HG02763 (cell line): ENCODE measurements at regions not wholly inside any gene's neighbourhood (a gene's known extent, or its start where the extent isn't known, plus 50 kb on each side); places are given as distances from the start of the nearest gene placed in this dataset.
"Not testable (repeated sequence)": the region's sequence is repeated elsewhere in the genome, so short reads cannot be mapped to it uniquely, and the experiment has no call there.

Source experiments
- ATAC-seq: cut with Tn5 transposase; IDR thresholded peaks from one replicate; pipeline ENCODE4 v1.9.1; 2021; ENCODE audit warnings: mild to moderate bottlenecking, moderate library complexity; ENCODE audit not compliant: unreplicated experiment

DNA sequence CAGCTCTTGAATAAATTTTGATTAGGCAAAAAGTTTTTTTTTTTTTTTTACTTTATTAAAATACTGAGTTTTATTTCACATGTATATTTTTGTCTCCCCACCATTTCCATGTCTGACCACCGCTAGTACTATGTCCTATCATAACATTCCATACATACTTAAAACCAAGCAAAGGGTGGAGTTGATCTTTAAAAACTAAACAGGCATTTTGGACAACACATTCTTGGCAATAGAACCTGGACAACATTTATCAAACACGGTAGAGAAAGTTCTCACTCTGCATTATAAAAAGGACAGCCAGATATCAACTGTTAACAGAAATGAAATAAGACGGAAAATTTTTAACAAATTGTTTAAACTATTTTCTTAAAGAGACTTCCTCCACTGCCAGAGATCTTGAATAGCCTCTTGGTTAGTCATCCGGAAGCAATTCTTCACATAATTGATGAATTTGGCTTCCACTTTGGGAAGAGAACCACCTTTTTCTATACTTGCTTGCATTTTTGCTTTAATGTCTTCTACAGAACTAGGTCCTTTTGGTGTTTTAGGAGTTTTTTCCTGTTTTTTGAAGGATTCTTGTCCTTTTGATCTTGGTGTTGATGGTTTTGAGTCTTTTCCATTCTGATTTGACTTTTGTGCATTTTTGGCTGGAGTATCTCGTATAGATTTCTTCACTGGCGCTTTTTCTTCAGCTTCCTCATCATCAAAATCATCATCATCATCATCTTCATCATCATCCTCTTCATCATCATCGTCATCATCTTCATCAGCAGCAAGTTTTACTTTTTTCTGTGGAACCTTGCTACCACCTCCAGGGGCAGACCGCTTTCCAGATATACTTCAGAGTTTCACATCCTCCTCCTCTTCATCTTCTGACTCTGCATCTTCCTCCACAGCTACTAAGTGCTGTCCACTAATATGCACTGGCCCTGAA lies 58.7 kb downstream of the POU5F2 start:
- ATAC-seq, result not testable (repeated sequence)

DNA sequence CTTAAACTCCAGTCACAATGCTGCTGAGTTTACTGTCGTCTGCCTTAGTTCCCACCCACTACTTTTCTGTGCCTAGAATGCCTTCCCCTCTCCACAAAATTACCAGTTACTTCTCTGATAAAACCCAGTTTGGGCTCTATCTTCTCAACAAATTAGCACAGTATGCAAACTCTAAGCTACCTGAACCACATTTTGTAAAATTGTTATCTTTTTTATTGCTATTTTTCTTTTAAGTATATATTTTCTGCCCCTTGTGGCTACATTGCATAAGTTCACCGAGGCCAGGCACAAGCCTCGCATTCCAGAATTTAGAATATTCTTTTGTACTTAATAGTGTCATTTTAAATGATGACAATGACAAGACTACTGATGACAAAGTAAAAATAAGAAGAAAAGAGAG lies 60.0 kb downstream of the POU5F2 start:
- no peak for ATAC-seq

DNA sequence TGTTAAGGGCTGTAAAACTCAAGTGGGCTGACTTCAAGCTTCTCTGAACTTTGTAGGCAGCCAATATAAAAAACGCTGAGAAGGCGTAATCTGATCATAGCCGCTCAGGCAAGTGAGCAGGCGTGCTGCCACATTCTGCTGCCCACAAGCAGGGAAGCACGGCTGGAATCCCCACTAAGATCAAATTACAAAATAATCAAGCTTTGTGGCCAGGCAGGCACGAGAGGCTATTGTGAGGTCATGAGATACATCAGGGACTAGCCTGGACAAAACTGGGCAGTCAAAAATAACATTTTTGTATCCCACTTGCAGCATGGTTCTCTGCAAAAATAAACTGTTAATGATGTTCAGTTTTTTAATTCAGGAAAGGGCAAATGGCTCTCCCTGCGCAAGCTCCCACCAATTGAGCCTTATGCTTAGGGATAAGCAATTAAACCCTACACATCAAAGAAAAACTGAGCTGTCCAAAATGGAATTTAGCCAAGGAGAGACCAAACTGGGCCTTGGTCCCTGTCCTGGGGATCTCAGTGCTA lies 64.0 kb downstream of the POU5F2 start:
- no peak for ATAC-seq

DNA sequence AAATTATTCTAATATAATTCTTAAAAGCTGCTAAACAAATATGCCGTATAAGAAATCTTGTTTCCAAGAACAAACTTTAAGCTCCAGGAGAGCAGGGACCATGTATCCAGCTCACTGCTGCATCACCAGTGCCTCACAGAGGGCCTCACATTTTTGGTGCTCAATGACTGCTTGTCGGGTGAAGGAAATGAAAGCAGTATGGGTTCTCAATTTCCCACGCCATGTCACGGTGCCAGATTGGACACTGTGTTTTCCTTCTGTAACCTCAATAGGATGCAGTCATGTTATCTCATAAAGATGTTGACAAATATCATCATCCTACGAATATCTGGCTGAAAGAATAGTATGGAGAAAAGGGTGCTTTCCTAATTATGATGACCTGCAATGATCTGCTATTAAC lies 64.7 kb downstream of the POU5F2 start:
- ATAC-seq, result no peak

DNA sequence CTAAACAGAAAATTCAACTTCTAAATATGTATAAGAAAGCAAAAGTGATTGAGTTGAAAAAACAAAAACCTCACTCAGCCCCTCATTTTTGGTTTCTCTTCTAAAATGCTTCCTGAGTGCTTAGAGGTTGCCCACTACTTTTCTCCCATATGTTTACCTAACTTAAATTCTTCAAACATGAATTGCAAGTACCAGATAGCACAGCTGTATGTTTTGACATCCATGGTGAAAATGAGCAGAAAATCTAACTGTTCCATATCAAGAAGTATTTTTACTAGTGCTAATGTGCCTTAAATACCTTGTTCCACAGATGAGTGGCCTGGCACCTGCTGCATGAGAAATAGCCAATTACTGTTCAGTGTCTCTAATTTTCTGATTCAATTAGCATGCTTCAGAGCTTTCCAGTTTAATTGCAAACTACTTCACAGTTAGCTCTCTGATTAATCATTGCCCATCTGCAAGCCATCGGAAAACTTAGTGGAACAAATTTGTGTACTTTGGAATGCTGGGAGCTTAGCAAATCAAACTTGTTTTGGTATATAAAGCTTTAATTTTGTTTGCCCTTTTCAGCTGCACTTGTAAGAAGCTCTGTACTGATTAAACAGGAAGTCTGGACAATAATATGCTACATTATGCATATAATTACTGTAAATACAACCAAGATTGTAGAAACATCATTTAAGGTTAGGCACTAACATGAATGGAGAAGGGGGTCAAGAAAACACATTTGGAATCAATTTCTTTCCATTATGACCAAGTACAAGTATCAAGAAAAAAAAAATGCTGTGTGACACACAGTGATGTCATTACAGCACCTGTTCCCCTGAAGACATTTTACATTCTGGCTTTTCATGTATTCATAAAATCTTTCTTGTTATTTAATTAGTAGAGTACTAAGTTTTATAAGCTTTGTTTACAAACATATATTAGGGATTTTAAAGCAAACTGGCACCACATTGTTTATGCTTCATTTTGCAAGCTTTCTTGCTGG lies 65.6 kb downstream of the POU5F2 start:
- peak; percentile 56 for ATAC-seq

DNA sequence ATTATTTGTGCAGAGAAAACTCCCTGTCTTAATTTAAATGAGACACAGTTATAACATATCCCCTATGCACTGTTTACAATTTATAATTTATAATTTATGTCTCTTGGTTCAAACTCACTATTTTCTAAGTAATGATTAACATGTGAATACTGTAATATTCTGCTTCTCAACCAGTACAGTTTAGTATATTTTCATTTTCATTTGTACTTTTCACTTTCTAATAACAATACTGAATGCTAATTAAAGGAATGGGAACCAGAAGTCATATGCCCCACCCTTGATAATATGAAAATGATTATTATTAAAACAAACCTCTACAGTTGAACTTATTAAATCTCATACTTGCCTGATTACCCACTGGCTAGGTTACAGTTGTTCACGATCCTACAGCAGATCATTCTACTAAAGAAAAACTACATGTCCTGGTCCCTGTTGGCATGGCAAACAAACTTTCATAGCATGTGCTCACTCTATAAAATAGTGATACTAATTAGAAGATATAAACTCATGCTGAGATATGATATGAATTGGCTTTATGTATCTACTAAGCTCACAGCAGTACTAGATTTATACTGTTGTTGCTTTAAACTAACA lies 66.4 kb downstream of the POU5F2 start:
- ATAC-seq, result peak; percentile 50

- no peak for ATAC-seq
These were observed 67.3 kb downstream of the POU5F2 start for GRCh38 chr5:93674138-93674537.

- ATAC-seq, result no peak
These were observed 68.0 kb downstream of the POU5F2 start for GRCh38 chr5:93673316-93673954.

DNA sequence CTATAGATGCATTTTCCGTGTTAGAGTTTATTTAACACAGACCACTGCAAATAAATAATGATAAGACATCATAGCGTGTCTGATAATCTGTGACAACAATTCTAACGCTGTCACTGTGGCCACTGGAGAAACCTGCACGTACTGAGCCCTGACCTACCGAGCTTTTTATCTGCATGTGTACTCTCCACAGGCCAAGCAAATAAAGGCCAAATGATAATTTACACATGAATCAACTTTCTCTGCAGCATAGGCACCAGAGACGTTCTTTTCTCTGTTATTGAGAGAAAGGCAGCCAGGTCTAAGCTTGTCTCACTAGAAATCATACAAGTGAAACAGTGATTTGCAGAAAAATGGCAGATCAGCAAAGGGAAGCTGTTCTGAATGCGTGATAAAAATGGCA lies 75.8 kb downstream of the POU5F2 start:
- no peak for ATAC-seq

- no peak for ATAC-seq
These were observed 77.7 kb downstream of the NR2F1 start for GRCh38 chr5:93660677-93661076.

DNA sequence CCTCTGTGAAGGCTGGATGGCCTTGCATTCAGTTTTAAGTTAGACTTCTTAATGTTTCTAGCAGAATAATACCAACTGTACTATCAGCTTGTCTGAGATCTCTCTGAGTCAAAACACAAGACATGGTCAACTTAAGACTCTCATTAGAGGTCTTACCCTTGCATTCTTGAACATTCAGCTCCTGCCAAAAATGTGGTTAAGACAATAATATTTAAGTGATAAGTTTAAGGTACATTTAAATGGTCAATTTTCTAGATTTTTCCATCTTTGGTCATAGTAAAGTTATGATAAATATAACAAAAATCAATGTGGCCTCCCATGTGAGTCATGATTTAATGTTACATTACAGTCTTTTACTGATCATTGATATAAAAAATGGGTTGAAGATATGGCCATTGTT lies 75.0 kb downstream of the NR2F1 start:
- ATAC-seq, result no peak

GRCh38 chr5:93654676-93655075 lies 71.7 kb downstream of the NR2F1 start:
- no peak for ATAC-seq

GRCh38 chr5:93653716-93654115 lies 70.7 kb downstream of the NR2F1 start:
- ATAC-seq, result no peak

GRCh38 chr5:93649234-93649900 lies 66.3 kb downstream of the NR2F1 start:
- no peak for ATAC-seq

DNA sequence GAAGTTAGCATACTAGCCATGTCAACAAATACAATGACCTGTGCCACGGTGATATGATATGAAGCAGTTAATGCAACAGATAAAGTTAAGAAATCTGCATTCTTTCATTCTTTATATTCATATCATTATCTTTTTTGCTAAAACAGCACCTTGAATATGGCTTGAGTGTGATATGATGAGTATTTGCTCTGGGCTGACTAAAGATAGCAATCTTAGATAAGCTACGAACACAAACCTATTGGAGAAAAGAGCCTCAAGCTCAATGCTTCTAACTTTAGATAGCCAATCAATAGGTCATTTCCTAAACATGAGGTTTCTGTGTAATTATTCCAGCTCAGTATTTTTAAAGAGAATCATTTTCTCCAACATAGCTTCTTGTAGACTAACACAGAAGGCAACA lies 61.7 kb downstream of the NR2F1 start:
- no peak for ATAC-seq
